Hepatocyte (in vitro differentiated cells): ENCODE measurements at regions not wholly inside any gene's neighbourhood (a gene's known extent, or its start where the extent isn't known, plus 50 kb on each side); places are given as distances from the start of the nearest gene placed in this dataset.

Experiments
- EZH2 ChIP-seq: fragments of 200-600 bp; sonication (generic); IDR thresholded peaks from 2 replicates; pipeline ENCODE4 v1.6.1; 2016; ENCODE audit warnings: antibody characterized with exemption, mild to moderate bottlenecking, borderline replicate concordance
- TF ChIP-seq, protein P1 (sequence below): fragments of 200-600 bp; sonication (generic); IDR thresholded peaks from 2 replicates; pipeline ENCODE4 v1.5.1; 2016; ENCODE audit warnings: antibody characterized with exemption, mild to moderate bottlenecking; ENCODE audit not compliant: poor library complexity

- TF ChIP-seq, protein P1, sequence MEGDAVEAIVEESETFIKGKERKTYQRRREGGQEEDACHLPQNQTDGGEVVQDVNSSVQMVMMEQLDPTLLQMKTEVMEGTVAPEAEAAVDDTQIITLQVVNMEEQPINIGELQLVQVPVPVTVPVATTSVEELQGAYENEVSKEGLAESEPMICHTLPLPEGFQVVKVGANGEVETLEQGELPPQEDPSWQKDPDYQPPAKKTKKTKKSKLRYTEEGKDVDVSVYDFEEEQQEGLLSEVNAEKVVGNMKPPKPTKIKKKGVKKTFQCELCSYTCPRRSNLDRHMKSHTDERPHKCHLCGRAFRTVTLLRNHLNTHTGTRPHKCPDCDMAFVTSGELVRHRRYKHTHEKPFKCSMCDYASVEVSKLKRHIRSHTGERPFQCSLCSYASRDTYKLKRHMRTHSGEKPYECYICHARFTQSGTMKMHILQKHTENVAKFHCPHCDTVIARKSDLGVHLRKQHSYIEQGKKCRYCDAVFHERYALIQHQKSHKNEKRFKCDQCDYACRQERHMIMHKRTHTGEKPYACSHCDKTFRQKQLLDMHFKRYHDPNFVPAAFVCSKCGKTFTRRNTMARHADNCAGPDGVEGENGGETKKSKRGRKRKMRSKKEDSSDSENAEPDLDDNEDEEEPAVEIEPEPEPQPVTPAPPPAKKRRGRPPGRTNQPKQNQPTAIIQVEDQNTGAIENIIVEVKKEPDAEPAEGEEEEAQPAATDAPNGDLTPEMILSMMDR, result peak; percentile 20
- no peak for TF ChIP-seq EZH2
Observed at GRCh38 chr3:82329300-82329699, 567.9 kb upstream of the GBE1 start.
